Heart right ventricle (tissue), 16 donors: ENCODE measurements at regions not wholly inside any gene's neighbourhood (a gene's known extent, or its start where the extent isn't known, plus 50 kb on each side); places are given as distances from the start of the nearest gene placed in this dataset.
"Not testable (repeated sequence)": the region's sequence is repeated elsewhere in the genome, so short reads cannot be mapped to it uniquely, and the experiment has no call there.

ENCODE experiments used
- ATAC-seq, 8 donors: fragments of 200-7000 bp; cut with Tn5 transposase; one replicate each; pipeline ENCODE4 v1.9.1; 2020; ENCODE audit warnings: mild to moderate bottlenecking in 8 of 8, moderate library complexity in 8 of 8, moderate number of reproducible peaks in 1 of 8
- DNase-seq, 2 donors: peaks; one replicate each; pipeline ENCODE4 v3.0.0-alpha.2; 2020
- H3K27ac ChIP-seq, 10 donors: fragments of 200-600 bp; sonication (generic) in 2 of 10; one replicate each; pipeline versions ENCODE4 v1.5.0 to v1.8.0; 2020 to 2022; ENCODE audit warnings: mild to moderate bottlenecking in 3 of 10
- H3K27me3 ChIP-seq, 7 donors: fragments of 200-600 bp; one replicate each; pipeline ENCODE4 v1.8.0; 2021 to 2022; ENCODE audit warnings: mild to moderate bottlenecking in 2 of 7
- H3K36me3 ChIP-seq, 9 donors: fragments of 200-600 bp; sonication (generic) in 1 of 9; one replicate each; pipeline versions ENCODE4 v1.5.0 to v1.8.0; 2020 to 2022; ENCODE audit warnings: mild to moderate bottlenecking in 2 of 9
- H3K4me1 ChIP-seq, 9 donors: fragments of 200-600 bp; sonication (generic) in 1 of 9; one replicate each; pipeline versions ENCODE4 v1.5.0 to v1.8.0; 2020 to 2022; ENCODE audit warnings: mild to moderate bottlenecking in 4 of 9
- H3K4me3 ChIP-seq, 10 donors: fragments of 200-600 bp; sonication (generic) in 2 of 10; one replicate each; pipeline versions ENCODE4 v1.5.0 to v1.8.0; 2020 to 2022; ENCODE audit warnings: mild to moderate bottlenecking in 7 of 10, moderate library complexity in 2 of 10
- H3K9me3 ChIP-seq, 11 donors: fragments of 200-600 bp in 10 of 11; sonication (generic) in 2 of 11; one replicate each; pipeline versions ENCODE4 v1.5.0 to v1.8.0; 2013 to 2022; ENCODE audit warnings: mild to moderate bottlenecking in 2 of 11, control low read depth in 1 of 11, moderate library complexity in 1 of 11
- CTCF ChIP-seq, 9 donors: fragments of 200-600 bp; sonication (generic) in 2 of 9; IDR thresholded peaks; one replicate each; pipeline versions ENCODE4 v1.5.0 to v1.8.0; 2021 to 2022; ENCODE audit warnings: antibody characterized with exemption in 9 of 9, mild to moderate bottlenecking in 5 of 9, moderate library complexity in 1 of 9
- WGBS, 2 donors: extraction: QIAGEN DNeasy Blood & Tissue Kit; methylation state at CpG; one replicate each; pipeline ENCODE4 v1.1.7; 2013; ENCODE audit warnings: inconsistent platforms in 1 of 2; 5-methylcytosine and 5-hydroxymethylcytosine counted together
- intact Hi-C, 10 donors: fragments of 100-400 bp; cut with DNase I; formaldehyde crosslinking; loops; one replicate each; pipeline versions ENCODE4 v1.11.1 to v1.14.2; 2022
- donor health status: Arrhythmogenic right ventricular cardiomyopathy.
- donor health status: ischemic (EF 13 %, LVEDD 7.1; RV severe dilation, severe dysfunction).
- donor health status: healthy with polysubstance abuse.
- donor health status: DM: no; HTN: yes; CAD: no.
- donor health status: DM: no; HTN: no; CAD: no.
- donor health status: ischemic (EF 25% LVEDD 6.9; RV normal size, moderate dysfunction).
- donor health status: ischemic (EF 25% LVEDD 5.7; RV mildly dilated, moderate dysfunction).
- donor health status: healthy.
- donor health status: DM: yes; HTN: yes; CAD: no.
- donor health status: Ischemic cardiomyopathy.
- donor health status: ischemic (EF 35%, LVEDD 5.7; RV mildly dilated, moderate dysfunction).
- donor health status: nonischemic (EF 11% LVEDD 7.7; RV severe dilation, severe dysfunction).
- donor health status: DM: yes; HTN: yes; CAD: no.
- donor health status: PGD.
- donor health status: ischemic (EF 29% LVEDD 5.4; RV normal size, mild dysfunction).
- donor health status: nonischemic (EF 23%, LVEDD 6.1; RV moderate dilation, normal function).

- intact Hi-C loops, result no loop called here
- no peaks in the 10 kb centered on the region for H3K36me3 ChIP-seq
- no peaks in the 10 kb centered on the region for H3K4me1 ChIP-seq
- TF ChIP-seq CTCF (IDR thresholded peaks at IDR 0.05), result no peak
- H3K27ac ChIP-seq, result no peak overlapping the region
- ATAC-seq (no peak), DNase-seq (no peak)
- no peak overlapping the region for H3K4me3 ChIP-seq
- no peaks in the 10 kb centered on the region for H3K9me3 ChIP-seq
- no peaks in the 10 kb centered on the region for H3K27me3 ChIP-seq
- WGBS, 2 donors, result 84 to 87% methylated on average over 4 of the region's 4 CpGs
These were observed 463.5 kb upstream of the NETO1 start for GRCh38 chr18:73331212-73331772.

- ATAC-seq, H3K4me1 ChIP-seq, H3K4me3 ChIP-seq, DNase-seq, H3K36me3 ChIP-seq, intact Hi-C loops, H3K27me3 ChIP-seq, H3K27ac ChIP-seq, H3K9me3 ChIP-seq: not testable (repeated sequence)
- 90 to 95% methylated on average over 6 of the region's 6 CpGs for WGBS, 2 donors
These were observed 462.3 kb upstream of the NETO1 start for GRCh38 chr18:73330106-73330505.

GRCh38 chr18:73324187-73324831 is 456.5 kb upstream of the NETO1 start:
- H3K27me3 ChIP-seq, H3K4me1 ChIP-seq, H3K27ac ChIP-seq, ATAC-seq, DNase-seq, H3K36me3 ChIP-seq, intact Hi-C loops, H3K9me3 ChIP-seq, H3K4me3 ChIP-seq: not testable (repeated sequence)
- 86 to 89% methylated on average over 4 of the region's 5 CpGs for WGBS, 2 donors

GRCh38 chr18:73318739-73319479 is 451.1 kb upstream of the NETO1 start:
- no peak for TF ChIP-seq CTCF (IDR thresholded peaks at IDR 0.05)
- H3K4me3 ChIP-seq, result no peak overlapping the region
- H3K36me3 ChIP-seq, result no peaks in the 10 kb centered on the region
- DNase-seq (peak in 1 of 2 donors; percentile 23), ATAC-seq (peak; percentile 61 to 97 (median 94))
- H3K4me1 ChIP-seq, result peaks cover 0 to 14% (median 0%) of the 10 kb centered on the region in 9 donors
- H3K27me3 ChIP-seq, result no peaks in the 10 kb centered on the region
- peak overlapping the region in 7 of 10 donors; percentile 10 to 72 (median 67) for H3K27ac ChIP-seq
- no peaks in the 10 kb centered on the region for H3K9me3 ChIP-seq
- WGBS, 2 donors, result 25 to 35% methylated on average over 6 of the region's 6 CpGs
- intact Hi-C loops, result no loop called here

GRCh38 chr18:73316513-73316912 is 448.7 kb upstream of the NETO1 start:
- DNase-seq (no peak), ATAC-seq (no peak)
- Histone ChIP-seq H3K4me1 (peaks cover 0 to 14% (median 0%) of the 10 kb centered on the region in 9 donors), H3K4me3 (no peak overlapping the region), H3K27ac (peak overlapping the region in 6 of 10 donors; percentile 7 to 69 (median 49)), H3K9me3 (peaks cover 0 to 11% (median 0%) of the 10 kb centered on the region in 11 donors), H3K36me3 (no peaks in the 10 kb centered on the region), H3K27me3 (no peaks in the 10 kb centered on the region)
- intact Hi-C loops, result no loop called here
- WGBS, 2 donors, result 20 to 71% methylated on average over 1 of the region's 1 CpG
- TF ChIP-seq CTCF (IDR thresholded peaks at IDR 0.05), result no peak
